ENCODE measurements at regions not wholly inside any gene's neighbourhood (a gene's known extent, or its start where the extent isn't known, plus 50 kb on each side); places are given as distances from the start of the nearest gene placed in this dataset.
"Not testable (repeated sequence)": the region's sequence is repeated elsewhere in the genome, so short reads cannot be mapped to it uniquely, and the experiment has no call there.

GRCh38 chr4:3926969-3927755 is 161.0 kb downstream of the ADRA2C start:
- H3K4me3 ChIP-seq (replicated peaks; ENCODE audit: low read depth, low read length) = not testable (repeated sequence)

GRCh38 chr4:3929431-3929830 is 163.2 kb downstream of the ADRA2C start:
- H3K4me3 ChIP-seq (replicated peaks; ENCODE audit: low read depth, low read length); DNase-seq (ENCODE audit: extremely low read depth, low read depth): not testable (repeated sequence)

More at GRCh38 chr4:3926969-3927755, 161.0 kb downstream of the ADRA2C start:
- DNase-seq (ENCODE audit: extremely low read depth, low read depth) = not testable (repeated sequence)

GRCh38 chr4:3932734-3933133 is 166.5 kb downstream of the ADRA2C start:
- not testable (repeated sequence) for DNase-seq (ENCODE audit: extremely low read depth, low read depth); H3K4me3 ChIP-seq (replicated peaks; ENCODE audit: low read depth, low read length)

GRCh38 chr4:3935406-3935805 is 169.2 kb downstream of the ADRA2C start:
- not testable (repeated sequence) for H3K4me3 ChIP-seq (replicated peaks; ENCODE audit: low read depth, low read length); DNase-seq (ENCODE audit: extremely low read depth, low read depth)

GRCh38 chr4:3936184-3936583 is 170.0 kb downstream of the ADRA2C start:
- DNase-seq (ENCODE audit: extremely low read depth, low read depth) = no peak
- TF ChIP-seq CTCF (IDR thresholded peaks at IDR 0.05; ENCODE audit: low read depth, low read length, missing control alignments) = no peak
- H3K4me3 ChIP-seq (replicated peaks; ENCODE audit: low read depth, low read length) = no peak overlapping the region

GRCh38 chr4:3937849-3938562 is 171.8 kb downstream of the ADRA2C start:
- H3K4me3 ChIP-seq (replicated peaks; ENCODE audit: low read depth, low read length); DNase-seq (ENCODE audit: extremely low read depth, low read depth): not testable (repeated sequence)

GRCh38 chr4:3938676-3939075 is 172.5 kb downstream of the ADRA2C start:
- not testable (repeated sequence) for DNase-seq (ENCODE audit: extremely low read depth, low read depth)

DNA sequence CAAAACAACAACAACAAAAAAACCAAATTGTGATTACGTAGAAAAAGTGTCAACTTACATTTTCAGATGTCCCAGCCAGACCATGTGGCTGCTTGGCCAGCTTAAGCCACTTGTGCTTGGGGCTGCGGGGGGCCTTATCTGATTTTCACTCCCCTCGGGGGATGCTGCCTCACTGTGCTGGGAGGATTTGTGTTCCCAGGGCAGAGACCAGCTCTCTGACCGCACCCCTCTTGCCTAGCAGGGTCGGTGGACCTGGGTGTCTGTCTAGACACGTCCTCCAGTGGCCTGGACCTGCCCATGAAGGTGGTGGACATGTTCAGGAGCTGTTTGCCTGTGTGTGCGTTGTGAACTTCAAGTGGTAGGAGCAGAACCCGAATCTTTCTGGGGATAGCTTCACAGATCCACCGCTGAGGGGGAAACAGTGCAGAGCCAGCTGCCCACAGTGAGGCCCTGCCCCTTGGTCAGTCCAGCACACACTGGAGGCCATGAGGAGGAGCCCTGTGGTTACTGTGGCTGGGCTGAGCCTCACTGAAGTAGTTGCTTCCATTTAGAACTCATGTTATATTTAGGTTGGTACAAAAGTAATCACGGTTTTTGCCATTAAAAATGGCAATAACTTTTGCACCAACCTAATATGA is 173.9 kb downstream of the ADRA2C start:
- DNase-seq (ENCODE audit: extremely low read depth, low read depth); H3K4me3 ChIP-seq (replicated peaks; ENCODE audit: low read depth, low read length): not testable (repeated sequence)

More at GRCh38 chr4:3938676-3939075, 172.5 kb downstream of the ADRA2C start:
- not testable (repeated sequence) for H3K4me3 ChIP-seq (replicated peaks; ENCODE audit: low read depth, low read length)

DNA sequence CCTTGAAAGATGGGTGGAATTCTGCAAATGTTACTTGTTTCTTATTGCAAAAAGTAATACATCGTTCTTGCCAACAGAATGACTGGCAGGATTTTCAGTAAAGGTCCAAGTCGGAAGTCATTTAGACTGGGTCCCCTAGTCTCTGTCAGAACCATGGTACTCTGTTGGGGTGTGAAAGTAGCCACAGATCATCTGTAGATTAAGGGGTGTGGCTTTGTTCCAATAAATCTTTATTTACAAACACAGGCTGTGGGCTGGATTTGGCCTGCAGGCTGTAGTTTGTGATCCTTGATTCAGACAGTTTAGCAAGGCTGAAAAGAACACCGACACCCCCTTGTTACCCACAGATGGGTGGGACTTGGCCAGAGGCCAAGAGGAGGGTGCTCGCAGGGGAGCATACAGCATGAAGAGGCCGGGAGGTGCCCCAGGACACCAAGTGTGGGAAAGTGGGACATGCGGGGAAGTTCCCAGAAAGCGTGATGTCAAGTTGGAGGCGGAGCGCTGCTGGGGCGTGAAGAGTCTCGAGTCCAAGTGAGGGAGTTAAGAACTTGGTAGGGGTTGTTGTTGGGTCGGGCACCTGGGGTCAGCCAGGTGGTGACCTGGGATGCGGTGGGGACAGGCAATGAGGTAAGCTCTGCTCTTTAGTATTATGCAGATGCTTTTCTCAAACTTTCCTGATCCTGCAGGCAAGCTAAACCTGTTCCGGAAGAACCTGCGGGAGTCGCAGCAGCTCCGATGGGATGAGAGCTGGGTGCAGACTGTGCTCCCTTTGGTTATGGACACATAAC is 175.7 kb downstream of the ADRA2C start:
- H3K4me3 ChIP-seq (replicated peaks; ENCODE audit: low read depth, low read length) = not testable (repeated sequence)

DNA sequence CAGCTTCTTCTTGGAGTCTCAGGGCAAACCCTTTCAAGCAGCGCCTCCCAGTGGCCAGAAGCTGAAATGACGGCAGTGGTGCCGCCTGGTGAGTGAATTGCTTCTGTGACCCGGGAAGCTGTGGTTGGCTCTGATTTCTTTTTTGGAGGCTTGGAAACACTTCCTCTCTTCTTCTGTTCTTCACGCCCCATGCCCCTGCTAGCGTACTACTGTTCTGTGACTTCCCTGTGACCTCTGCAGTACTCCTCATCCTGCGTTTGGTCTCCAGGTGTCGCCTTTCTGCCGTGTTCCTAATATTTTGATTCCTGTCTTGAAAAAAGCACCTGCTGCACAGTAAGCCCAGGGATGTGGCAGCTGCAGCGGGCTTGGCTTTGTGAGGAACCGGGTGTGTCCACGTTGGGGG is 176.4 kb downstream of the ADRA2C start:
- TF ChIP-seq CTCF (IDR thresholded peaks at IDR 0.05; ENCODE audit: low read depth, low read length, missing control alignments) = peak; percentile 59
- not testable (repeated sequence) for DNase-seq (ENCODE audit: extremely low read depth, low read depth); H3K4me3 ChIP-seq (replicated peaks; ENCODE audit: low read depth, low read length)

More for the DNA sequence above, 175.7 kb downstream of the ADRA2C start:
- not testable (repeated sequence) for DNase-seq (ENCODE audit: extremely low read depth, low read depth)

DNA sequence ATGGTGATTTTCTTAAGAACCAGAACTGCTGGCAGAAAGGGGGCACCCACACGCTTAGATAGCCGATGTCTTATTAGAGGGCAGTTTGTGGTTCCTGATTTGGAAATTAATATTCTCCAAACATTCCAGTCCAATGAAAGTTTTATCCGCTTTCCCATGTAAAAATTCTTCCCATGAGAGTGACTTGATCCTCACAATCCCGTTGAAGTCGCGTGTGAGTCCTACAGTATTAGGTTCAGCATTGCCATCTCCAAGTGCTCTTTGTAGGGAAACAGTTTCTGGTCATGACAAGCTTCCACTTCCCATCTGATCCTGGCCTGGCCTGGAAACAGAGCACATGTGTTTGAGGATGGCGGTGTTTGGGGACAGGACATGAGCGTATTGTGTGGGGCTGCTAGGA is 176.9 kb downstream of the ADRA2C start:
- DNase-seq (ENCODE audit: extremely low read depth, low read depth); H3K4me3 ChIP-seq (replicated peaks; ENCODE audit: low read depth, low read length): not testable (repeated sequence)
